ENCODE measurements at regions not wholly inside any gene's neighbourhood (a gene's known extent, or its start where the extent isn't known, plus 50 kb on each side); places are given as distances from the start of the nearest gene placed in this dataset.
"Not testable (repeated sequence)": the region's sequence is repeated elsewhere in the genome, so short reads cannot be mapped to it uniquely, and the experiment has no call there.

GRCh38 chr7:156590212-156590611 lies 50.4 kb upstream of the RNF32 start:
- no peak for DNase-seq (ENCODE audit: low read depth in 2 of 3, low spot score in 1 of 3)

GRCh38 chr7:156589808-156590207 lies 50.8 kb upstream of the RNF32 start:
- no peak for DNase-seq (ENCODE audit: low read depth in 2 of 3, low spot score in 1 of 3)

- DNase-seq (ENCODE audit: low read depth in 2 of 3, low spot score in 1 of 3), result no peak
Observed at GRCh38 chr7:156585926-156586325, 54.6 kb upstream of the RNF32 start.

GRCh38 chr7:156585025-156585648 lies 55.4 kb upstream of the RNF32 start:
- no peak for DNase-seq (ENCODE audit: low read depth in 2 of 3, low spot score in 1 of 3)

GRCh38 chr7:156582591-156583123 lies 57.9 kb upstream of the RNF32 start:
- DNase-seq (ENCODE audit: low read depth in 2 of 3, low spot score in 1 of 3), result no peak

- no peak for DNase-seq (ENCODE audit: low read depth in 2 of 3, low spot score in 1 of 3)
Observed at GRCh38 chr7:156580036-156580435, 60.5 kb upstream of the RNF32 start.

GRCh38 chr7:156579566-156579965 lies 61.0 kb upstream of the RNF32 start:
- DNase-seq (ENCODE audit: low read depth in 2 of 3, low spot score in 1 of 3), result no peak

- no peak for DNase-seq (ENCODE audit: low read depth in 2 of 3, low spot score in 1 of 3)
Observed at GRCh38 chr7:156578978-156579430, 61.6 kb upstream of the RNF32 start.

GRCh38 chr7:156578578-156578940 lies 62.0 kb upstream of the RNF32 start:
- no peak for DNase-seq (ENCODE audit: low read depth in 2 of 3, low spot score in 1 of 3)

- DNase-seq (ENCODE audit: low read depth in 2 of 3, low spot score in 1 of 3), result no peak
Observed at GRCh38 chr7:156577645-156578577, 62.7 kb upstream of the RNF32 start.

- no peak for DNase-seq (ENCODE audit: low read depth in 2 of 3, low spot score in 1 of 3)
Observed at GRCh38 chr7:156576216-156577058, 64.1 kb upstream of the RNF32 start.

GRCh38 chr7:156568258-156568657 lies 72.3 kb upstream of the RNF32 start:
- DNase-seq (ENCODE audit: low read depth in 2 of 3, low spot score in 1 of 3), result no peak

- no peak for DNase-seq (ENCODE audit: low read depth in 2 of 3, low spot score in 1 of 3)
Observed at GRCh38 chr7:156566812-156567549, 73.6 kb upstream of the RNF32 start.

GRCh38 chr7:156565002-156565401 lies 75.6 kb upstream of the RNF32 start:
- DNase-seq (ENCODE audit: low read depth in 2 of 3, low spot score in 1 of 3), result not testable (repeated sequence)

- DNase-seq (ENCODE audit: low read depth in 2 of 3, low spot score in 1 of 3), result no peak
Observed at GRCh38 chr7:156560696-156561095, 79.9 kb upstream of the RNF32 start.

- DNase-seq (ENCODE audit: low read depth in 2 of 3, low spot score in 1 of 3), result no peak
Observed at GRCh38 chr7:156560075-156560474, 80.5 kb upstream of the RNF32 start.

GRCh38 chr7:156559001-156559400 lies 81.6 kb upstream of the RNF32 start:
- no peak for DNase-seq (ENCODE audit: low read depth in 2 of 3, low spot score in 1 of 3)

- no peak for DNase-seq (ENCODE audit: low read depth in 2 of 3, low spot score in 1 of 3)
Observed at GRCh38 chr7:156558198-156558597, 82.4 kb upstream of the RNF32 start.

GRCh38 chr7:156556083-156556482 lies 84.5 kb upstream of the RNF32 start:
- no peak for DNase-seq (ENCODE audit: low read depth in 2 of 3, low spot score in 1 of 3)

GRCh38 chr7:156554488-156554887 lies 86.1 kb upstream of the RNF32 start:
- DNase-seq (ENCODE audit: low read depth in 2 of 3, low spot score in 1 of 3), result no peak

- DNase-seq (ENCODE audit: low read depth in 2 of 3, low spot score in 1 of 3), result no peak
Observed at GRCh38 chr7:156549636-156550035, 90.9 kb upstream of the RNF32 start.
